ENCODE measurements at regions not wholly inside any gene's neighbourhood (a gene's known extent, or its start where the extent isn't known, plus 50 kb on each side); places are given as distances from the start of the nearest gene placed in this dataset.

GRCh38 chr13:106625578-106625977, 57.6 kb upstream of the ARGLU1 start:
- no peak for DNase-seq

GRCh38 chr13:106623799-106624460, 56.0 kb upstream of the ARGLU1 start:
- no peak for DNase-seq

GRCh38 chr13:106621833-106622232, 53.9 kb upstream of the ARGLU1 start:
- no peak for DNase-seq

GRCh38 chr13:106619688-106620555, 52.0 kb upstream of the ARGLU1 start:
- DNase-seq = peak; percentile 75
